Keratinocyte (primary cell): ENCODE measurements at regions not wholly inside any gene's neighbourhood (a gene's known extent, or its start where the extent isn't known, plus 50 kb on each side); places are given as distances from the start of the nearest gene placed in this dataset.

ENCODE experiments used
- DNase-seq: peaks from one replicate; pipeline ENCODE4 v3.0.0-alpha.2; 2011; ENCODE audit warnings: low read depth, missing footprints, low spot score
- FAIRE-seq: peaks from 2 replicates; lab custom pipeline; 2011; peaks lifted over from hg19 to GRCh38; lab: Jason Lieb, UNC
- H2AFZ ChIP-seq: 2 replicates; pipeline ENCODE4 v1.6.0; 2012; ENCODE audit warnings: low read length, control low read depth, inconsistent platforms; ENCODE audit not compliant: control insufficient read depth
- H3K27ac ChIP-seq: 2 replicates; pipeline ENCODE4 v1.5.1; 2011; ENCODE audit warnings: low read length; ENCODE audit not compliant: control insufficient read depth, insufficient read depth
- H3K27me3 ChIP-seq: 3 replicates; pipeline ENCODE4 v1.6.0; 2011; ENCODE audit warnings: low read length; ENCODE audit not compliant: control insufficient read depth, insufficient read depth; ENCODE audit errors: extremely low read depth
- H3K36me3 ChIP-seq, 2 experiments: 2 replicates in 1 of 2; 3 replicates in 1 of 2; pipeline ENCODE4 v1.5.1; 2011; ENCODE audit warnings: low read length in 2 of 2, mild to moderate bottlenecking in 1 of 2; ENCODE audit not compliant: control insufficient read depth in 2 of 2, insufficient read depth in 2 of 2; ENCODE audit errors: extremely low read depth in 1 of 2
- H3K4me1 ChIP-seq: 3 replicates; pipeline ENCODE4 v1.5.1; 2011; ENCODE audit warnings: low read length; ENCODE audit not compliant: control insufficient read depth, insufficient read depth; ENCODE audit errors: extremely low read depth
- H3K4me2 ChIP-seq: 3 replicates; pipeline ENCODE4 v1.6.0; 2011; ENCODE audit warnings: low read depth, low read length; ENCODE audit not compliant: control insufficient read depth, insufficient read depth; ENCODE audit errors: extremely low read depth
- H3K4me3 ChIP-seq, 3 experiments: fragments of 200-600 bp in 1 of 3; sonication (generic) in 1 of 3; 2 replicates in 2 of 3; 3 replicates in 1 of 3; pipeline ENCODE4 v1.5.1; 2011 to 2016; ENCODE audit warnings: low read length in 3 of 3, mild to moderate bottlenecking in 3 of 3, control low read depth in 2 of 3, inconsistent platforms in 1 of 3, low read depth in 1 of 3, mixed read lengths in 1 of 3, mixed run types in 1 of 3, moderate library complexity in 1 of 3; ENCODE audit not compliant: control insufficient read depth in 2 of 3, insufficient read depth in 2 of 3; ENCODE audit errors: extremely low read depth in 1 of 3
- H3K79me2 ChIP-seq: 2 replicates; pipeline ENCODE4 v1.6.0; 2012; ENCODE audit warnings: low read length; ENCODE audit not compliant: control insufficient read depth, insufficient read depth
- H3K9ac ChIP-seq: 3 replicates; pipeline ENCODE4 v1.6.0; 2011; ENCODE audit warnings: low read length; ENCODE audit not compliant: control insufficient read depth, insufficient read depth; ENCODE audit errors: extremely low read depth
- H3K9me1 ChIP-seq: 3 replicates; pipeline ENCODE4 v1.6.0; 2011; ENCODE audit warnings: low read length; ENCODE audit not compliant: control insufficient read depth, insufficient read depth; ENCODE audit errors: extremely low read depth
- H3K9me3 ChIP-seq: 2 replicates; pipeline ENCODE4 v1.5.1; 2012; ENCODE audit warnings: low read depth, low read length; ENCODE audit not compliant: control insufficient read depth
- H4K20me1 ChIP-seq: 3 replicates; pipeline ENCODE4 v1.6.0; 2011; ENCODE audit warnings: low read length; ENCODE audit not compliant: control insufficient read depth, insufficient read depth; ENCODE audit errors: extremely low read depth
- CTCF ChIP-seq, 3 experiments: IDR thresholded peaks in 1 of 3; conservative IDR thresholded peaks in 1 of 3; optimal IDR thresholded peaks in 1 of 3; 2 replicates in 2 of 3; 3 replicates in 1 of 3; pipeline versions ENCODE3 to v1.5.1; 2011; ENCODE audit warnings: low read length in 3 of 3, mild to moderate bottlenecking in 3 of 3, moderate library complexity in 2 of 3, control low read depth in 1 of 3, inconsistent platforms in 1 of 3; ENCODE audit not compliant: insufficient read depth in 2 of 3; ENCODE audit errors: extremely low read depth in 1 of 3
- EZH2 ChIP-seq: IDR thresholded peaks from one replicate; pipeline ENCODE4 v1.6.1; 2012; ENCODE audit warnings: inconsistent platforms, mild to moderate bottlenecking, low read length, moderate library complexity
- dilution Hi-C: fragments of 300-500 bp; cut with MboI; formaldehyde crosslinking; loops from one replicate; pipeline ENCODE4 v1.7.0; 2020; ENCODE audit warnings: low sequenced_read_pairs; ENCODE audit not compliant: extremely low pct_ligation_motif_present

- no peak for FAIRE-seq
- Histone ChIP-seq H2AFZ (no peak overlapping the region), H3K4me3 (no peak overlapping the region), H4K20me1 (no peaks in the 10 kb centered on the region), H3K27me3 (no peaks in the 10 kb centered on the region), H3K27ac (no peak overlapping the region), H3K79me2 (no peaks in the 10 kb centered on the region), H3K9ac (no peak overlapping the region), H3K9me3 (no peaks in the 10 kb centered on the region), H3K36me3 (no peaks in the 10 kb centered on the region), H3K9me1 (no peaks in the 10 kb centered on the region), H3K4me1 (no peaks in the 10 kb centered on the region), H3K4me2 (no peak overlapping the region)
- TF ChIP-seq EZH2 (no peak), CTCF (optimal IDR thresholded peaks at IDR 0.05 in 1 of 3, IDR thresholded peaks at IDR 0.05 in 1 of 3, conservative IDR thresholded peaks at IDR 0.05 in 1 of 3; ENCODE audit: extremely low read depth in 1 of 3, insufficient read depth in 2 of 3, low read length in 3 of 3) (no peak)
- dilution Hi-C loops, result no loop called here
- no peak for DNase-seq
Observed at GRCh38 chr11:134864233-134864967, 452.4 kb upstream of the B3GAT1 start.

GRCh38 chr11:134863294-134863693 lies 451.3 kb upstream of the B3GAT1 start:
- H3K4me1 ChIP-seq, result no peaks in the 10 kb centered on the region
- no peak overlapping the region for H3K27ac ChIP-seq
- H3K4me3 ChIP-seq, result no peak overlapping the region
- no peaks in the 10 kb centered on the region for H3K9me3 ChIP-seq
- no peak for DNase-seq
- dilution Hi-C loops, result no loop called here
- H3K4me2 ChIP-seq, result no peak overlapping the region
- no peaks in the 10 kb centered on the region for H4K20me1 ChIP-seq
- FAIRE-seq, result no peak
- no peak overlapping the region for H3K9ac ChIP-seq
- H3K27me3 ChIP-seq, result no peaks in the 10 kb centered on the region
- TF ChIP-seq CTCF (optimal IDR thresholded peaks at IDR 0.05 in 1 of 3, IDR thresholded peaks at IDR 0.05 in 1 of 3, conservative IDR thresholded peaks at IDR 0.05 in 1 of 3; ENCODE audit: extremely low read depth in 1 of 3, insufficient read depth in 2 of 3, low read length in 3 of 3) (no peak), EZH2 (no peak)
- no peaks in the 10 kb centered on the region for H3K36me3 ChIP-seq
- H3K79me2 ChIP-seq, result no peaks in the 10 kb centered on the region
- no peaks in the 10 kb centered on the region for H3K9me1 ChIP-seq
- H2AFZ ChIP-seq, result no peak overlapping the region
